Endodermal cell (in vitro differentiated cells): ENCODE measurements at regions not wholly inside any gene's neighbourhood (a gene's known extent, or its start where the extent isn't known, plus 50 kb on each side); places are given as distances from the start of the nearest gene placed in this dataset.

Experiments
- DNase-seq: peaks from one replicate; pipeline ENCODE4 v3.0.0-alpha.2; 2017
- H3K27ac ChIP-seq: 2 replicates; pipeline ENCODE4 v1.5.1; 2013; ENCODE audit warnings: mild to moderate bottlenecking, low read depth, low read length, moderate library complexity
- H3K27me3 ChIP-seq: 2 replicates; pipeline ENCODE4 v1.6.1; 2013; ENCODE audit warnings: mild to moderate bottlenecking, low read length, moderate library complexity; ENCODE audit not compliant: insufficient read depth, control insufficient read depth, poor library complexity, severe bottlenecking
- H3K36me3 ChIP-seq: 2 replicates; pipeline ENCODE4 v1.7.0; 2013; ENCODE audit warnings: mild to moderate bottlenecking, low read length, moderate library complexity; ENCODE audit not compliant: control insufficient read depth, insufficient read depth
- H3K4me1 ChIP-seq: one replicate; pipeline ENCODE4 v1.7.0; 2013; ENCODE audit warnings: low read length; ENCODE audit not compliant: control insufficient read depth, insufficient read depth
- H3K4me3 ChIP-seq: 2 replicates; pipeline ENCODE4 v1.5.1; 2013; ENCODE audit warnings: mild to moderate bottlenecking, low read length, moderate library complexity
- H3K9ac ChIP-seq: 2 replicates; pipeline ENCODE4 v1.6.1; 2013; ENCODE audit warnings: mild to moderate bottlenecking, low read length, moderate library complexity; ENCODE audit not compliant: poor library complexity, severe bottlenecking; ENCODE audit errors: extremely low read depth
- H3K9me3 ChIP-seq: 2 replicates; pipeline ENCODE4 v1.6.1; 2013; ENCODE audit warnings: mild to moderate bottlenecking, low read length, moderate library complexity; ENCODE audit not compliant: control insufficient read depth
- H3K27ac Mint-ChIP-seq: 2 replicates; pipeline ENCODE4 v1.8.0; 2020; ENCODE audit warnings: mixed read lengths
- H3K27me3 Mint-ChIP-seq: 2 replicates; pipeline ENCODE4 v1.8.0; 2021; ENCODE audit warnings: mild to moderate bottlenecking, mixed read lengths; ENCODE audit not compliant: insufficient read depth
- H3K36me3 Mint-ChIP-seq: 2 replicates; pipeline ENCODE4 v1.8.0; 2020; ENCODE audit warnings: low read depth, mixed read lengths
- H3K4me1 Mint-ChIP-seq: 2 replicates; pipeline ENCODE4 v1.8.0; 2020; ENCODE audit warnings: mixed read lengths
- H3K4me3 Mint-ChIP-seq: 2 replicates; pipeline ENCODE4 v1.8.0; 2020; ENCODE audit warnings: mild to moderate bottlenecking, moderate library complexity, mixed read lengths
- H3K9me3 Mint-ChIP-seq: 2 replicates; pipeline ENCODE4 v1.8.0; 2020; ENCODE audit warnings: mild to moderate bottlenecking, mixed read lengths
- CTCF ChIP-seq: fragments of 200-600 bp; sonication (generic); conservative IDR thresholded peaks from 2 replicates; pipeline ENCODE4 v1.5.0; 2021; ENCODE audit warnings: antibody characterized with exemption, mild to moderate bottlenecking
- WGBS, 2 experiments: methylation state at CpG; one replicate each; pipeline versions ENCODE4 v1.1.5 to v1.1.7; 2013; ENCODE audit warnings: missing lambda C conversion rate in 2 of 2, mixed read lengths in 1 of 2; ENCODE audit not compliant: insufficient coverage in 1 of 2, insufficient read length in 1 of 2; 5-methylcytosine and 5-hydroxymethylcytosine counted together

DNA sequence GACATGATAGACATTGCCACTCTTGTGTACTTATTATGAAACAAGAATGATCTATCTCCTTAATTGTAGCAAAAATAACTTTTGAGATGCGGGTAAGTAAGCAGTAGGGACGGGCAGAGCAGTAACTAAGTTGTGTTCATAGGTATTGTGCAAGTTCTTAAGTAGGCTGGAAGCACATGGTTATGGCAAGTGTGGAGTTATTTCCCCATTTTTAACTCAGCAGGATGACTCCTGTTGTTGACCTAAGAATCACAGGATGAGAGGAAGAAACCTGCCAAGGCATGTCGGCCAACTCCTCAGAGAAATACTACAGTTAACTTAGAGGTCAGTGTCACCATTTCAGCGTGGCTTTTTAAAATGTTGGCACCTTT lies 51.1 kb upstream of the FN1 start:
- Histone ChIP-seq H3K9ac (no peak overlapping the region), H3K36me3 (no peaks in the 10 kb centered on the region), H3K4me3 (no peak overlapping the region), H3K4me1 (peaks cover 2% of the 10 kb centered on the region), H3K27ac (no peak overlapping the region), H3K9me3 (no peaks in the 10 kb centered on the region), H3K27me3 (no peaks in the 10 kb centered on the region)
- H3K36me3 Mint-ChIP-seq, result no peaks in the 10 kb centered on the region
- peaks cover 6% of the 10 kb centered on the region for H3K9me3 Mint-ChIP-seq
- WGBS, 2 experiments, result 90 to 94% methylated on average over 2 to 4 of the region's 4 CpGs
- peaks cover 19% of the 10 kb centered on the region for H3K4me1 Mint-ChIP-seq
- H3K27me3 Mint-ChIP-seq, result no peaks in the 10 kb centered on the region
- TF ChIP-seq CTCF, result no peak
- H3K27ac Mint-ChIP-seq, result no peak overlapping the region
- H3K4me3 Mint-ChIP-seq, result no peak overlapping the region
- no peak for DNase-seq

DNA sequence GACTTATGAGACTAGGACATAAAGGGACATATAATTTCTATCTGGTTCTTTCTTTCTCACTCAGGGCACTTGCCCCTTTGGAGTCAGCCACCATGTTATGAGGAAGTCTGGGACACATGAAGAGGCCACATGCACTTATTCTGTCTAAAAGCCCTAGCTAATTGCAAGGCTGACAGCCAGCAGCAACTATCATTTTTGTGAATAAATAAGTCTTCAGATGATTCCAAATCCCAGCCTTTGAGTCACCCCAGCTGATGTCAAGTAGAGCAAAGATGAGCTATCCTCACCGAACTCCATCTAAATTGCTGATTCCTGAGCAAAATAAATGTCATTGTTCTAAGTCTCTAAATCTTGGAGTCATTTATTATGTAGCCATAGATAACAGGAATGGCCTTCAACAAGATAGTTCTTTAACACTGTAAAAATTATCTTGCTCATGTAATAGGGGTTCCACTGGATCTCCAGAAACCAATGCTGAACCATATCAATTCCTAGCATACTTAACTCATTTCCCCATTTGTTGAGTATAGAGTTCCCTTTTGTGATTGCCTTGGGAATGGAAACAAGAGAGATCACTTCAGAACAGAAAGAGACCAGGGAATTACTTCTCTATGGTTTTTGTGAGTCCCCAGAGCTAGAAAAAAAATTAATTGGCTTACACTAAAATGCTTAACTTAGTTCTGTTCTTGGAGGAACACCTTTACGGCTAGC lies 50.6 kb upstream of the FN1 start:
- DNase-seq, result no peak
- Histone ChIP-seq H3K9ac (no peak overlapping the region), H3K27ac (no peak overlapping the region), H3K4me3 (no peak overlapping the region), H3K9me3 (no peaks in the 10 kb centered on the region), H3K4me1 (no peaks in the 10 kb centered on the region), H3K27me3 (no peaks in the 10 kb centered on the region), H3K36me3 (no peaks in the 10 kb centered on the region)
- TF ChIP-seq CTCF, result no peak
- H3K4me3 Mint-ChIP-seq, result no peak overlapping the region
- no peaks in the 10 kb centered on the region for H3K27me3 Mint-ChIP-seq
- WGBS, 2 experiments, result 96 to 100% methylated on average over 1 to 2 of the region's 2 CpGs
- peaks cover 17% of the 10 kb centered on the region for H3K4me1 Mint-ChIP-seq
- no peak overlapping the region for H3K27ac Mint-ChIP-seq
- peaks cover 6% of the 10 kb centered on the region for H3K9me3 Mint-ChIP-seq
- H3K36me3 Mint-ChIP-seq, result no peaks in the 10 kb centered on the region
